Muscle of leg (tissue), 3 donors: ENCODE measurements at regions not wholly inside any gene's neighbourhood (a gene's known extent, or its start where the extent isn't known, plus 50 kb on each side); places are given as distances from the start of the nearest gene placed in this dataset.

Experiments used
- DNase-seq: peaks from one replicate; pipeline ENCODE4 v3.0.0; 2013
- H3K27ac ChIP-seq: one replicate; pipeline ENCODE4 v1.5.1; 2013; ENCODE audit warnings: mild to moderate bottlenecking, low read length, control low read depth
- H3K27me3 ChIP-seq: one replicate; pipeline ENCODE4 v1.6.1; 2013; ENCODE audit warnings: low read length; ENCODE audit not compliant: control insufficient read depth, insufficient read depth
- H3K36me3 ChIP-seq: one replicate; pipeline ENCODE4 v1.6.1; 2013; ENCODE audit warnings: low read length; ENCODE audit not compliant: control insufficient read depth, insufficient read depth
- H3K4me1 ChIP-seq: one replicate; pipeline ENCODE4 v1.6.1; 2013; ENCODE audit warnings: low read length; ENCODE audit not compliant: control insufficient read depth, insufficient read depth
- H3K4me3 ChIP-seq: one replicate; pipeline ENCODE4 v1.5.1; 2013; ENCODE audit warnings: low read length, control low read depth
- H3K9me3 ChIP-seq: replicated peaks from 2 replicates; pipeline ENCODE4 v1.6.1; 2013; ENCODE audit warnings: low read depth, low read length; ENCODE audit not compliant: control insufficient read depth
- WGBS: methylation state at CpG from one replicate; pipeline ENCODE4 v1.1.5; 2013; ENCODE audit warnings: missing lambda C conversion rate; ENCODE audit not compliant: insufficient coverage; 5-methylcytosine and 5-hydroxymethylcytosine counted together

GRCh38 chr16:9567666-9568065 is 476.2 kb downstream of the HAPSTR1 start:
- no peaks in the 10 kb centered on the region for H3K27me3 ChIP-seq
- H3K27ac ChIP-seq, result no peak overlapping the region
- H3K9me3 ChIP-seq, result no peaks in the 10 kb centered on the region
- H3K4me3 ChIP-seq, result no peak overlapping the region
- DNase-seq, result no peak
- H3K4me1 ChIP-seq, result no peaks in the 10 kb centered on the region
- 36% methylated on average over 5 of the region's 7 CpGs for WGBS
- no peaks in the 10 kb centered on the region for H3K36me3 ChIP-seq

DNA sequence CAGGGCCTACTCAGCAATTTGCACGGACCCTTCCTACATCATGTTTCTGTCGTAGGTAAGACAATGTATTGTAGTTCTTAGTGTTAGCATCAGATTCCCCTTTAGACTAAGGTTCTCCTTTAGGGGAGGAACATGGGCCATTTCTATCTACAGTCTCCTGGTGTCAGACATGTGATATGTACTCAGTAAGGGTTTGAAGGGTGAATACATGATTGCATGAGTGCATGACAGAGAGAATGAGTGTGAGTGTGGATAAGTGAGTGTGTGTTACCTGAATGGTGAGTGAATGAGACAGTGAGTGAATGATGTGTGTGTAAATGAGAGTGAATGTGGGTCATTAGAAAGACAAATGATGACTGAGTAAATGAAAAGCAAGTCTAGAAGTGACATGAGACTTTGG is 476.8 kb downstream of the HAPSTR1 start:
- DNase-seq, result no peak
- no CpG with 5 or more reads among the region's 2 CpGs for WGBS
- Histone ChIP-seq H3K36me3 (no peaks in the 10 kb centered on the region), H3K4me1 (no peaks in the 10 kb centered on the region), H3K27ac (no peak overlapping the region), H3K9me3 (no peaks in the 10 kb centered on the region), H3K27me3 (no peaks in the 10 kb centered on the region), H3K4me3 (no peak overlapping the region)

DNA sequence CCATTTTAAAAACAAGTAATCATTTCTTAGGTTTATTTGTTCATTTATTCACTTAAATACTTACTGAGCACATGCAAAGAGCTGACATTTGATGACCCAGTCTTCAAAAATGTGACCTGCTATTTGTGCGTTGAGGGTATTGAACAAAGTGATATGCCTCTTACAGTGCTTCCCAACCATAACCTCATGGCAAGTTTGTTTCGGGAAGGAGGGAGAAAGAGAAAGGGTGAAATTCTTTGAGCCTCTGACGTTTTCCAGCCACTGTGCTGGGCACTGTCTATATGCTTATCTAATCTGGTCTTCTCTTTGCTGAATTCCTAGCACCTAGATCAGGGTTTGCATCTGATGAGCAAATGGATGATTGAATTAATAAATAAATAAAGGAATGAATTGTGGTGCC is 479.1 kb downstream of the HAPSTR1 start:
- Histone ChIP-seq H3K27ac (no peak overlapping the region), H3K27me3 (no peaks in the 10 kb centered on the region), H3K9me3 (no peaks in the 10 kb centered on the region), H3K4me1 (no peaks in the 10 kb centered on the region), H3K36me3 (no peaks in the 10 kb centered on the region), H3K4me3 (no peak overlapping the region)
- DNase-seq, result no peak
- WGBS, result no CpG with 5 or more reads among the region's 3 CpGs

- H3K9me3 ChIP-seq, result no peaks in the 10 kb centered on the region
- no peaks in the 10 kb centered on the region for H3K36me3 ChIP-seq
- H3K27ac ChIP-seq, result no peak overlapping the region
- no peak for DNase-seq
- no peak overlapping the region for H3K4me3 ChIP-seq
- no peaks in the 10 kb centered on the region for H3K27me3 ChIP-seq
- WGBS, result 89% methylated on average over 4 of the region's 7 CpGs
- H3K4me1 ChIP-seq, result no peaks in the 10 kb centered on the region
Measured at GRCh38 chr16:9578459-9578858, 487.0 kb downstream of the HAPSTR1 start.

DNA sequence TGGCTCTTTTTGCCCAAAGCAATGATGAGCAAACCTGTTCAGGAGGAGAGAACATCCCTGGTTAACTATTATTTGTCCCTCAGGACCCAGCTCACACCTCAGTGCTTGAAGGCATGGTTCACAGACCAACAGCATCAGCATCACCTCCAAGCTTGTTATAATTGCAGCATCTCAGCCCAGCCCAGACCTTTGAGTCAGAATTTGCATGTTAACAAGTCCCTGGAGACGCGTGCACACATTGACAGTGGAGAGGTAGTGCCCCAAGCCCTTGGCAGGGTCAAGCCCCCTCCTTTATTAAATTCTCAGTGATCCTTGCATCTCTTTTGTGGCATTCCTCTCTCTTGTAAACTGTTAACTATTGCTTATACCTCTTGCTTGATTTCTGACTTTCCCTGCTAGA is 488.6 kb downstream of the HAPSTR1 start:
- Histone ChIP-seq H3K27me3 (no peaks in the 10 kb centered on the region), H3K27ac (no peak overlapping the region), H3K4me1 (no peaks in the 10 kb centered on the region), H3K4me3 (no peak overlapping the region), H3K36me3 (no peaks in the 10 kb centered on the region), H3K9me3 (no peaks in the 10 kb centered on the region)
- WGBS, result 88% methylated on average over 2 of the region's 2 CpGs
- DNase-seq, result no peak

DNA sequence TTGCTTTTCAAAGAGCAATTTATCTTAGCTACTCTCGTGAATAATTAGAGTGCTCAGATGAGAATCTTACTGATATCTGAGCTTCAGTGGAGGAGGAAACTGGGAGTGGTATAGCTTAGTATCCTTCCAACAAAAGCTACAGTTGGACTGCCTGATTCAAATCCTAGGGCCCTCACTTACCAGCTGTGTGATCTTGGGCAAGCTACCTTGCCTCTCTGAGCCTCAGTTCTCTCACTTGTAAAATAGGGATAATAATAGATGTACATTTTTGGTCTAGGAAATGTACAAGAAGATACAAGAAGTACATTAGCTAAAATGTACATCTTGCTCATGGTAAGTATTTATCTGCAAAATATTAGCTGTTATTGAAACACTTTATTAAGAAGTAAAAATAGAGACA is 502.0 kb downstream of the HAPSTR1 start:
- Histone ChIP-seq H3K4me1 (no peaks in the 10 kb centered on the region), H3K27ac (no peak overlapping the region), H3K36me3 (no peaks in the 10 kb centered on the region), H3K27me3 (no peaks in the 10 kb centered on the region), H3K4me3 (no peak overlapping the region), H3K9me3 (no peaks in the 10 kb centered on the region)
- WGBS, result no CpG with 5 or more reads among the region's 1 CpG
- no peak for DNase-seq

- WGBS, result 86% methylated on average over 1 of the region's 2 CpGs
Measured at GRCh38 chr16:9594047-9594446, 502.6 kb downstream of the HAPSTR1 start.

GRCh38 chr16:9594946-9595345 is 503.5 kb downstream of the HAPSTR1 start:
- no CpG with 5 or more reads among the region's 2 CpGs for WGBS
- Histone ChIP-seq H3K27ac (no peak overlapping the region), H3K27me3 (no peaks in the 10 kb centered on the region), H3K9me3 (no peaks in the 10 kb centered on the region), H3K36me3 (no peaks in the 10 kb centered on the region), H3K4me3 (no peak overlapping the region), H3K4me1 (peaks cover 5% of the 10 kb centered on the region)
- no peak for DNase-seq

More at GRCh38 chr16:9594047-9594446, 502.6 kb downstream of the HAPSTR1 start:
- H3K36me3 ChIP-seq, result no peaks in the 10 kb centered on the region
- no peaks in the 10 kb centered on the region for H3K9me3 ChIP-seq
- H3K27me3 ChIP-seq, result no peaks in the 10 kb centered on the region
- H3K27ac ChIP-seq, result no peak overlapping the region
- DNase-seq, result no peak
- no peaks in the 10 kb centered on the region for H3K4me1 ChIP-seq
- H3K4me3 ChIP-seq, result no peak overlapping the region

DNA sequence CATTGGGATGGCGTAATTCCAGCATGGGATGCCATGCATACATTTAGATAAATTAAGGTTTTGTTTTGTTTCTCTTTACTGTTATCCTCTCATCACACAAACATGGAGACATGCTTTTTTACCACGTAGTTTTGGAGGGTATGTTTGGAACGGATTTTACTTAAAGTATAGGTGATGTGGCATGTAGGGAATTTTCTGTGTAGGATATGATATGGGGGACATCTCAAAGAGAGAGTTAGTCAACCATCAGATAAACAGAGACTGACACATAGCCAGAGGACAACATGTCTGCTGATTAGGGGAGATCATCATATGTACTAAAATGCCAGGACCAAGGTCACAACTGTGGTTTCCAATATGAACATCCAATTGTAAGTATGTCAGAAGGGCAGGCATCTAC is 503.9 kb downstream of the HAPSTR1 start:
- H3K27me3 ChIP-seq, result no peaks in the 10 kb centered on the region
- no CpG with 5 or more reads among the region's 3 CpGs for WGBS
- no peaks in the 10 kb centered on the region for H3K9me3 ChIP-seq
- no peak overlapping the region for H3K4me3 ChIP-seq
- no peak for DNase-seq
- peaks cover 5% of the 10 kb centered on the region for H3K4me1 ChIP-seq
- H3K27ac ChIP-seq, result no peak overlapping the region
- no peaks in the 10 kb centered on the region for H3K36me3 ChIP-seq

GRCh38 chr16:9596788-9597187 is 505.3 kb downstream of the HAPSTR1 start:
- no peak overlapping the region for H3K27ac ChIP-seq
- no peaks in the 10 kb centered on the region for H3K27me3 ChIP-seq
- H3K36me3 ChIP-seq, result no peaks in the 10 kb centered on the region
- DNase-seq, result no peak
- 94% methylated on average over 2 of the region's 4 CpGs for WGBS
- peaks cover 5% of the 10 kb centered on the region for H3K4me1 ChIP-seq
- H3K4me3 ChIP-seq, result no peak overlapping the region
- H3K9me3 ChIP-seq, result no peaks in the 10 kb centered on the region

- no peaks in the 10 kb centered on the region for H3K27me3 ChIP-seq
- WGBS, result 71% methylated on average over 1 of the region's 9 CpGs
- no peaks in the 10 kb centered on the region for H3K9me3 ChIP-seq
- DNase-seq, result no peak
- H3K27ac ChIP-seq, result no peak overlapping the region
- H3K4me3 ChIP-seq, result no peak overlapping the region
- H3K4me1 ChIP-seq, result peaks cover 7% of the 10 kb centered on the region
- H3K36me3 ChIP-seq, result no peaks in the 10 kb centered on the region
Measured at GRCh38 chr16:9597967-9598730, 506.7 kb downstream of the HAPSTR1 start.
